ENCODE measurements at regions not wholly inside any gene's neighbourhood (a gene's known extent, or its start where the extent isn't known, plus 50 kb on each side); places are given as distances from the start of the nearest gene placed in this dataset.

- no TSS peak for BruUV-seq (replicated peaks)
- H4K20me1 ChIP-seq (ENCODE audit: insufficient read depth) = no peaks in the 10 kb centered on the region
- H3K4me2 ChIP-seq (ENCODE audit: low read length) = no peak overlapping the region
- H3K4me3 ChIP-seq (replicated peaks in 1 of 2; ENCODE audit: low read depth in 1 of 2, low read length in 2 of 2) = no peak overlapping the region
- no peak for ATAC-seq
- intact Hi-C loops (cut with micrococcal nuclease) = no loop called here
- H3K9me3 ChIP-seq (ENCODE audit: control insufficient read depth in 1 of 2, insufficient read depth in 1 of 2, low read depth in 1 of 2, low read length in 2 of 2) = no peaks in the 10 kb centered on the region
- no peaks in the 10 kb centered on the region for H3K9me2 ChIP-seq (ENCODE audit: insufficient read depth)
- H3K27ac ChIP-seq (ENCODE audit: low read depth, low read length) = no peak overlapping the region
- CTCF ChIA-PET = no interaction called here
- H3K9ac ChIP-seq (ENCODE audit: low read length) = no peak overlapping the region
- H3K36me3 ChIP-seq (ENCODE audit: control insufficient read depth in 1 of 2, insufficient read depth in 2 of 2, low read length in 2 of 2) = no peaks in the 10 kb centered on the region
- H3K27me3 ChIP-seq (ENCODE audit: insufficient read depth, low read length) = no peaks in the 10 kb centered on the region
- no peak for DNase-seq (ENCODE audit: low read depth, low spot score)
- TF ChIP-seq ATF3 (IDR thresholded peaks at IDR 0.05) (no peak), SRF (IDR thresholded peaks at IDR 0.05; ENCODE audit: low read depth) (no peak), MAX (IDR thresholded peaks at IDR 0.05) (no peak), ZBTB33 (IDR thresholded peaks at IDR 0.05; ENCODE audit: extremely low read depth, insufficient replicate concordance, low read length) (no peak), POLR2A (IDR thresholded peaks at IDR 0.05; ENCODE audit: borderline replicate concordance, extremely low read depth, insufficient read depth, insufficient read length) (no peak), SIN3A (IDR thresholded peaks at IDR 0.05; ENCODE audit: low read depth) (no peak), CBX3 (IDR thresholded peaks at IDR 0.05; ENCODE audit: low read depth) (no peak), CEBPB (IDR thresholded peaks at IDR 0.05; ENCODE audit: low read depth) (no peak), EGR1 (IDR thresholded peaks at IDR 0.05; ENCODE audit: low read depth) (no peak)
- H2AFZ ChIP-seq (ENCODE audit: low read depth, low read length, poor library complexity, severe bottlenecking) = no peak overlapping the region
- peaks cover 3 to 7% of the 10 kb centered on the region in 2 experiments; a peak in 2 of 4 replicates for H3K4me1 ChIP-seq (ENCODE audit: control insufficient read depth in 1 of 2, insufficient read depth in 2 of 2, low read length in 2 of 2)
- no peaks in the 10 kb centered on the region for H3K79me2 ChIP-seq (ENCODE audit: insufficient read depth, low read length)
- RAD21 ChIA-PET (ENCODE audit: low non-redundant PET in 1 of 2, low total read pairs in 2 of 2, uncharacterized antibody in 2 of 2, unreplicated experiment in 2 of 2) = no interaction called here
- POLR2A ChIA-PET = no interaction called here
Measured at GRCh38 chr10:78628976-78629375, 439.8 kb upstream of the ZMIZ1 start.

GRCh38 chr10:78629773-78630172 is 439.0 kb upstream of the ZMIZ1 start:
- CTCF ChIA-PET = no interaction called here
- Histone ChIP-seq H3K9ac (ENCODE audit: low read length) (no peak overlapping the region), H3K4me3 (replicated peaks in 1 of 2; ENCODE audit: low read depth in 1 of 2, low read length in 2 of 2) (no peak overlapping the region), H4K20me1 (ENCODE audit: insufficient read depth) (no peaks in the 10 kb centered on the region), H3K27ac (ENCODE audit: low read depth, low read length) (no peak overlapping the region), H2AFZ (ENCODE audit: low read depth, low read length, poor library complexity, severe bottlenecking) (no peak overlapping the region), H3K79me2 (ENCODE audit: insufficient read depth, low read length) (no peaks in the 10 kb centered on the region), H3K4me1 (ENCODE audit: control insufficient read depth in 1 of 2, insufficient read depth in 2 of 2, low read length in 2 of 2) (peaks cover 3 to 7% of the 10 kb centered on the region in 2 experiments; a peak in 2 of 4 replicates), H3K9me3 (ENCODE audit: control insufficient read depth in 1 of 2, insufficient read depth in 1 of 2, low read depth in 1 of 2, low read length in 2 of 2) (no peaks in the 10 kb centered on the region), H3K27me3 (ENCODE audit: insufficient read depth, low read length) (no peaks in the 10 kb centered on the region), H3K36me3 (ENCODE audit: control insufficient read depth in 1 of 2, insufficient read depth in 2 of 2, low read length in 2 of 2) (no peaks in the 10 kb centered on the region), H3K9me2 (ENCODE audit: insufficient read depth) (no peaks in the 10 kb centered on the region), H3K4me2 (ENCODE audit: low read length) (no peak overlapping the region)
- no TSS peak for BruUV-seq (replicated peaks)
- RAD21 ChIA-PET (ENCODE audit: low non-redundant PET in 1 of 2, low total read pairs in 2 of 2, uncharacterized antibody in 2 of 2, unreplicated experiment in 2 of 2) = no interaction called here
- intact Hi-C loops (cut with micrococcal nuclease) = no loop called here
- POLR2A ChIA-PET = no interaction called here
- ATAC-seq (no peak), DNase-seq (ENCODE audit: low read depth, low spot score) (no peak)
- TF ChIP-seq REST (IDR thresholded peaks at IDR 0.05; ENCODE audit: low read depth) (no peak), ATF3 (IDR thresholded peaks at IDR 0.05) (no peak), SP1 (IDR thresholded peaks at IDR 0.05; ENCODE audit: low read depth) (no peak), JUND (IDR thresholded peaks at IDR 0.05) (no peak), EGR1 (IDR thresholded peaks at IDR 0.05; ENCODE audit: low read depth) (no peak), TCF7L2 (IDR thresholded peaks at IDR 0.05; ENCODE audit: borderline replicate concordance, extremely low read depth, insufficient read depth, insufficient read length) (no peak), ZBTB33 (IDR thresholded peaks at IDR 0.05; ENCODE audit: extremely low read depth, insufficient replicate concordance, low read length) (no peak)

Measured in HCT116 (cell line).